Hematopoietic multipotent progenitor cell treated with erythropoietin and hydrocortisone succinate and interleukin-3 and kit ligand, for 8 days (in vitro differentiated cells): ENCODE measurements at regions not wholly inside any gene's neighbourhood (a gene's known extent, or its start where the extent isn't known, plus 50 kb on each side); places are given as distances from the start of the nearest gene placed in this dataset.
"Not testable (repeated sequence)": the region's sequence is repeated elsewhere in the genome, so short reads cannot be mapped to it uniquely, and the experiment has no call there.

ENCODE experiments used
- DNase-seq: peaks from one replicate; pipeline ENCODE4 v3.0.0-alpha.2; 2015

GRCh38 chr6:85707515-85708145 is 64.9 kb upstream of the SYNCRIP start:
- not testable (repeated sequence) for DNase-seq

- no peak for DNase-seq
Observed at GRCh38 chr6:85706272-85706671, 63.6 kb upstream of the SYNCRIP start.

- DNase-seq, result no peak
Observed at GRCh38 chr6:85705220-85705619, 62.5 kb upstream of the SYNCRIP start.

- DNase-seq, result no peak
Observed at GRCh38 chr6:85703406-85703805, 60.7 kb upstream of the SYNCRIP start.
